SKM-1 treated with dmso at 0.1 percent for 144 hours (cell line): ENCODE measurements at regions not wholly inside any gene's neighbourhood (a gene's known extent, or its start where the extent isn't known, plus 50 kb on each side); places are given as distances from the start of the nearest gene placed in this dataset.
A peak's percentile ranks its signal among the peaks of the same experiment; 100 is the strongest.

Experiments used
- DNase-seq: peaks from one replicate; lab custom pipeline; 2025; ENCODE audit not compliant: unreplicated experiment; lab: John Stamatoyannopoulos, UW

DNA sequence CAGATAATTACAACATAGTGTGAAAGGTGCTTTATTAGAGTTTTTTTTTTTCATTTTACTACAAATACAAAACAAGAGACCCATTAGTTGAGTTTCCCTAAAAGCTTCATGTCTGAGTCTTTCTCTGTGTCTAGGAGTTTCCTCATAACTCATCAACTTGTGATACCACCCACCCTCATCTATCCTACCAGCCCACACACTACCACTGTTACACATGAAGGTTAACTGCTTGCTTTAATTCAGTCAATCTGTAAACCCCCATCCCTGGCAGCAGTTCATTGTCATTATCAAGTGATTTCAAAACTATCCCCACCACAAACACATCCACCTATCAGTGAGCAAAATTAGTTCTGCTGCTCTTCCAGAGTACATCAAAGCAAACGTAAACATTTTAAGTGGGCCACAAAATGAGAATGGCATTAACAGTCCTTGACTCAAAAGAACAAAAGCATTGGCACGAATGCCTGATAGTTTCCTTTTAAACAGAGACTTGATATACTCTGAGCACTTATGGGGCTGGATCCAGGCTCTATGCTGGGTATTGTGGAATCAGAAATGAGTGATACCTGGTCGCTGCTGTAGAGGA is 331.6 kb upstream of the FAM241A start:
- no peak for DNase-seq

DNA sequence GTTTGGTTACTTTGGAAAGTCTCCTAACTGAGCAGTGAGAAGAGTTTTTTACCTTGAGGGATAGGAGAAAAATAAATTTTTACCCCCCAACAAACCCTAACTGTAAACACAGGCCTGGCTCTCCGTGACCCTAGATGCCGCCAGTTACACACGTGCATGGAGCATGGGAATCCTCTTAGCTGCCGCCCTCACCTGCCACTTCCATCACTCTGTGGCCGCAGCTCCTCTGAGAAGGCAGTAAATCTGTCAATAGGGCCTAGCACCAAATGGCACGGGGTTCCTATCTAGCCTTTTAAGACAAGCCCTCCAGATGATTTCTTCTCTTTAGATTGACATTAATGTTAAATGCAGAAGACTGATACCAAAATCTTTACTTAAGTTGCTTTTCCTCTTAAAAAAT is 330.3 kb upstream of the FAM241A start:
- DNase-seq: no peak

DNA sequence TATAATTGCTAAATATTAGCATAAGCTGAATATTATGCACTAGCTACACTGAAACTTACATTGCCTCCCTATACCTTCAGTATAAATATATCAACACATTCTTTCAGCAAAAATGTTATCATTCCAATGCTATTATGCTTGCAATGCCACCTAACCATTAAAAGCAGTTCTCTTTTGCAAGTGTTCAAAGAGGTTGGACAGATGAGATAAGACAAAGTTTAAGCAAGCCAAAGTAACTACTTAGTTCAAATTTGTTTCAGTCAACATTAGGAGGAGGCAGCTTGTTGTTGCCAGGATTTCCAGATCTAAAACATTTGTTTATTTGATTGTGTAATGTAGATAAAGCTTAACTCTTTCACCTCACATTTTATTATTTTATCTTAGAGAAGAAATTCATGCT is 323.9 kb upstream of the FAM241A start:
- DNase-seq: no peak

DNA sequence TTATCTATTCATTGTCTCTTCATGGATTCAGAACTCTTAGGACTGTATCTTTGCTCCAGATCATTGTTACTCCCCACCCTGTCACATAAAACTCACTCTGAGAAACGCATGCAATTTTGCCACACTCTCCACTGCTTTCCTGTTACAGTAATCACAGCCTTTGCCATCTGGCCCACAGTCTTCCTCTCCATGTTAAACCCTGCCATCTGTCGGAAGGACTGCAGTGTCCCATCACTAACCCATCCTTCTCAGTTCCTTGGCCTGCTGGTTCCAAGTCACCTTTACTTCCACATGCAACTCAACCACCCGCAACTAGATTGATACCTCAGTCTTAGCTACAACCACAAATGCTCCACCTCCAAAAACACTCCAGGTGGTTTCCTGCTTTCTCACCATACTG is 308.7 kb upstream of the FAM241A start:
- no peak for DNase-seq

DNA sequence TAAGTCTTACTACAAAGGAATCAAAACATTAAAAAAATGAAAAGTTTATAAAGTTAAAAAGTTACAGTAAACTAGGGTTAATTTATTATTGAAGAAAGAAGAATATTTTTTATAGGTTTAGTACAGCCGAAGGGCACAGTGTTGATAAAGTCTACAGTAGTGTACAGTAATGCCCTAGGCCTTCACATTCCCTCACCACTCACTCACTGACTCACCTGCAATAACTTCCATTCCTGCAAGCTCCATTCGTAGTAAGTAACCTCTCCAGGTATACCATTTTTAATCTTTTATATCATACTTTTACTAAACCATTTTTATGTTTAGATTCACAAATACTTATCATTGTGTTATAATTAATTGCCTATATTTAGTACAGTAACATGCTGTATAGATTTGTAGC is 307.5 kb upstream of the FAM241A start:
- DNase-seq: no peak

DNA sequence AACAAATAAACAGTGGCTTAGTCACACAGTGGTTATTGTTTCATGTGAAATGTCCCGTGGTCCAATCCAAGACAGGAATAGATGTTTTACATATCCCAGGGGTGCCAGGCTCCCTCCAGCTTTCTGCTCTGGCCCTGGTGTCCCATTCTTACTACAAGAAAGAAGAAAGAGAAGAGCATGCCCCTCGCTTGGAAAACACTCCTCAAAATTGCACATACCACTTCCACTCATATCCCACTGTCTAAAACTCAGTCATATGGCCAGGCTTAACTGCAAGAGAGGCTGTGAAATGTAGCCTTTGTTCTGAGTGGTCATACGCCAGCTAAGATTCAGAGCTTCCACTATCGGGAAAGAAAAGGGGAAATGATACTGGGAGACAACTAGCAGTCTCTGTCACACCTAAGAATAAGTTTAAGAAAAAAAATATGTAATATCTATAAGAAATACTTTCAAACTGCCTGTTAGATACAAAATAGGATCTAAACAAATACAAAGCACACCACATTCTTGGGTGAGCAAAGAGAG is 306.8 kb upstream of the FAM241A start:
- no peak for DNase-seq

DNA sequence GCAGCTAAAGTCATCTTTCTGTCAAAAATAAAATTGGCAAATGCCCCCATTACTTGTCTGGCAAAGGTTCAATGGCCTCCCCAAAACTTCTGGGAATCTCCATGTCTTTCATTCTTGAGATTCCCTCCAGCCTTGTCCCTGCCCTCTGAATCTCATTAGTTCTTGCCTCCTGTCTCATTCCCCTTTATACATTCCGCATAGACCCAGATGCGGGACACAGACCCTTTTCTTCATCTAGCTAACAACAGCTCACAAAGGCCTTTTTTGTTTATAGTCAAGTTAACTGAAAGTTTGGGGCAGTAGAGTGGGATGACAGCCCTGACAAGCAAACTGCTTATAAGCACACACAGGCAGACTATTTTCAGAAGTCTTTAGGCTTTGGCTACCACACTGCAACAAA is 306.1 kb upstream of the FAM241A start:
- DNase-seq: no peak

DNA sequence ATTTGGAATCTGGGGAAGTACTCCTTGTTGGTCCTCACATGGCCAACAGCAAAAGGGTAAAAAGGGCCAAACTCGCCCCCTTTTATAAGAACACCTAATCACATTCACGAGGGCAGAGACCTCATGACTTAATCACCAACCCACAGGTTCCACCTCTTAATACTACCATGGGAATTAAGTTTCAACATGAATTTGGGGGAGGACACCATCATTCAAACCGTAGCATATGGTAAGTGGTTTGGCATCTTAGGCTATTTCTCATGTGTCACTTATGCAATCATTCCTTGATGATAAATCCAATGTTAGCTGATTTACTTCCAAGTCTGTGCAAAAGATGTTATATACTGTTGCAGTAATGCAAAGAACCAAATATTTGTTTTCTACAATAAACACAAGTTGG is 302.9 kb upstream of the FAM241A start:
- DNase-seq: no peak

DNA sequence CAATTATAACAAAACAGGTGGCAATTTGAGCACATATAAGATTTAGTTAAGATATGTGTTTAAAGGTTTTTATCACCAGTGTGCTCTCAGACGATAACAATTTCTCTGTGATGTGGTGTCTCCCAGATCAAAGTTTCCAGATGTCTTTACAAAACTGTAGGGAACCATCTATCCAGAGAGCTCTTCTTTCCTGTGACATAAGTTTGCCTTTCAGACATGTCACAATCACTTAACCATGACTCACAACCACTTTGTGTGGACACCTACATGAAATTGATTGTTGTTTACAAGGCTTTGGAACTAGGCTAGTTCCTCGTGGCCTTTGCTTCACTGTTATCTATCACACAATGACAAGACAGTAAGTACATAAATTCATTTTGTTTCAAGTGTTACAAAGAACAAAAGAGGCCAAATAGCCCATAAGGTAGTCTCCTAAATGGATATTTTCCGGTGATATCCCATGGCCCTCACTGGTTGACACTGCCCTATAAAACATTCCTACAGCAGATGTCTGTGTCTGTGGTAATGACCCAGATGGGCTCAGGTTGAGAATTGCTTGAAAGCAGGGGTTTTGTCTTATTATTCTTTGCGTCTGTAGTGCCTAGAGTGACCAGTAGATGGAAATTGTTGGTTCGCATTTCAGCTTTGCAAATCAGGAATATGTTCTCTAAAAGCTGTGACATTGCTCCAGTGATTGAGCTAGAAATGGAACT is 297.8 kb upstream of the FAM241A start:
- DNase-seq: no peak

DNA sequence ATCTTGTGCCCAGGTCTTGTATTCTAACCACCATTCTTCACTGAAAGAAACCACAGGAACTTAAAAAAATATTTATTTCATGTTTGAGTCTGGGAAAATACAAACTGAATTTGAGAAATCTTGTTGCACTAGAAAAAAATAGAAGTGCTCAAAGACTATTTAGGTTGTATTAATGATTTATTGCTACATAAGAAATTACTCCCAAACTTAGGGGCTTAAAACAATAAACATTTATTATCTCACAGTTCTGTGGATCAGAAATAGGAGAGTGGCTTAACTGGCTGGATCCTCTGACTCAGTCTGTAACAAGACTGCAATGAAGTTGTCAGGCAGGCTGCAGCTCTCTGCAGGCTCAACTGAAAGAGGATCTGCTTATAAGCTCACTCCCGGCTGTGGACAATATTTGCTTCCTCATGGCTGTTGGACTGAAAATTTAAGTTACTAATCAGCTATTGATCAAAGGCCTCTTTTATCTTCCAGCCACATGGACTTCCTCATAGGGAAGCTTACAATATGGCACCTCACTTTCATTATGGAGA is 295.4 kb upstream of the FAM241A start:
- DNase-seq: no peak

DNA sequence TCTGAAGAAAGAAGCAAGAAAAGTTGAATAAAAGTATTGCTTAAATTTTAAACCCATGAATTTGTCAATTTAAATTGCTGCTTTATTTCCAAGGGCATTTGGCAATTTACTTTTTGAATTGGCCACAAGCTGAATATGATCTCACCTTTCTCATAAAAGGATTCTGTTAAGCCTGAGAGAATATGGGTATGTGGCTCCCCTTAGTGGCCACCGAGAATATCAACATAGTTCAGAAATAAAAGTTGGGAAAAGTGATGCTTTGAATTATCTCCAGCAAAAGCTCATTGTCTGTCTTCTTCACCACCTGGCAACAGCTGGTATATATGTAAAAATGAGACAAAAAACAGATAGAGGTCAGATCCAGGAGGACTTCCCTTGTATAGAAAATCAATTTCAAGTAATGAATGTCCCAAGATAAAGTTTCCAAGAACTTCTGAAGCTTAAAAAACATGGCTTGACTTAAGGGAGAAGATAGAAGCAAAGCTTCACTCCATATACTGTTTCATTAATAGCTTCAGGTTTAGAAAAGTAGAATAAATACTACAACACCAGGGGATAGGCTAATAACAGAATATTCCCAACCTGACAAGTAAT is 290.7 kb upstream of the FAM241A start:
- peak; percentile 37 for DNase-seq

DNA sequence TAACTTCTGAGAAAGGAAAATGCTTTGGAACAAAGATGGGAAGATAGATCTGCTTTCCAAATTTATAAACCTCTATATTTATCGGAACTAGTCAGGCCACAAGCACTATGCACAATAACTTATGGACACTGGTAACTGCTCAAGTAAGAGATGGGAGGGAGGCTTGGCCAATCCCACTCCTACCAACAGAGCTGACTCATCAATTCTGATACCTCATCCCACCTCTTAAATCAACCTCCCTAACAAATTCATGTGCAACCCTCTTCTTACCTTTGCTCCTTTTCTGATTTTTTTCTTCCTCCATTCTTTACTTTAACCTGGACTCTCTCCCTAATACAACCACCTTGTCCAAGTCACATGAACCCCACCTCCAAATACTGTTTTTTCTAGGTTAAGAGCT is 289.9 kb upstream of the FAM241A start:
- no peak for DNase-seq

DNA sequence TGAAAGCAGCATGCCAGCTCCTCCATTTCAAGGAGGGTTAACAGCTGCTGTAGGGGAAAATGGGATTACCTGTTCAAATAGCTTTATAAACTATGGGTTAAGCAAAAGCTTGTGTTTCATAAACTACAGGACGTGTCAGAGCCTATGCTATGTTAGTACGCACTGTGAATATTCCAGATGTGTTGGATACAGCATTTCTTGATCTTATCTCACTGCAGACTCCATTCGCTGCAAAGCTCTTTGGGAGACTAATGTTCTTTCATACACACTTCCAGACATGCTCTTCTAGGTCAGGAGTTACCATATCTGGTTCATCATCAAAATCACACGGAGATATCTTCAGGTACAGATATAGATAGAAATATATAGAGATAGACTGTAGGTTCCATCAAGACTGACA is 281.2 kb upstream of the FAM241A start:
- DNase-seq: no peak

DNA sequence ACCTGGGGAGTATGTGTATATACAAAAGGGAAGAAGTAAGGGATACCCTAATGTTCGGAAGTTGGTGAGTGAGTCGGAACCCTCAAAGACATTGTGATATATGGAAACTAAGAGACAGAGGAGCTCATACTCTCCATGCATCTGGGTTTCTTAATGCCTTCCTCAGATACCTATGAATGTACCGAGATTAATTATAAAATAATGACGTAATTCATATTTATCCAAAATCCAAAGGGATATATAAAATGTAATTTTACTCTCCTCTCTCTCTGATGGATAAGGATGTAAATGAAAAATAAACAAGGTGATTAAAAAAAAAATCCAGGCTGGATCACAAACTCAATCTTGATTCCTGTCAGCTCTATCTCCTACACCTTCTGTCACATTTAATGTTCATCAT is 275.9 kb upstream of the FAM241A start:
- no peak for DNase-seq

DNA sequence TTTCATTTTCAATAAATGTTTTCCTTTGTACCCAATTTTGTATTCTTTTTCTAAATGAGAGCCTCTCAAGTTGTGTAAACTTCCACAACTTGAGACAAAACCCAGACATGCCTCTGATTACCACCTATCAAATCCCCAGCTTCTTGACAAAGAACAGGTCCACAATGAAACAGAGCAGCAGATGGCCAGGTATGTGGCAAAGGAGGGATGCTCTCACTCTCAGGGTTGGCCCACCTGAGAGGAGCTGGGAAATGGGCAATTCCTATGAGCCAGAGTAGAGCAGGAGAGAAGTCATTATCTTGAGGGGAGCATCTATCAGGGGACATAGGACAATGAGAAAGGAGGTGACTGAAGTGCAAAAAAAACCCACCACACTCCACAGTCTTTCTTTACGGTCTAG is 273.5 kb upstream of the FAM241A start:
- no peak for DNase-seq

DNA sequence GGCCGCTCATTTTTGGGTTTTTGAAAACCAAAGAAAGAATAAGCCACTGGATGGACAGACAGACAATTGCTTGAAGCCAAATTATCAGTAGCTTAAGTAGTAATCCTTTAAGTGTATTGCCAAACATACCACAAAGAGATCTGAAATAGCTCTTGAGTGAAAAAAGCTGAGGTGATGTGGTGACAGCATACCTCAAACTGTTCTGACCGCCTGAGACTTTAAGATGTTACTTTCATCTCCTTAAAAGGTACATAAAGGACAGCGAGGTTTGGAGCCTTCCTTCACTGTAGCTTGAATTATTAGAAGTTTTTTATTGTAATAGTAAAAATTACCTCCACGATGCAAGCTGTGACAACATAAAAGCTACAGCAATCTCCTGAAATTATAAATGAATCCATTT is 271.5 kb upstream of the FAM241A start:
- no peak for DNase-seq

DNA sequence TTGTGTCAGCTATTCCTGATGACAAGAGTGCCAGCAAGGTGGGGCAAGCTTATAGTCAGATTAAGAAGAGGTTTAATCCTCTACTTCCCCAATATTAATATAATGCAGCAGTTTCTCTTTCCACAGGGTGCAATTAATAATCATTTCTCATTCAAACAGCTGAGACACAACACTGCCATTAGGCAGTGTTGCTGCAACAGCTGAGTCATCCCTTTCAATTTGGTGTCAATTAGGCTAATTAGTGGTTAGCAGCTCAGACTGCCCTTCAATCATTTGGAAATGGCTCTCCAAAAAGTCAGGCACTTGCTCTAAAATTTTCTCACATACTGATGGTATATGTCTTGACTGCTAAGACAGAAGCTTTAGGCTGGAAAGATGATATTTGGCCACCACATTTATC is 265.7 kb upstream of the FAM241A start:
- no peak for DNase-seq

DNA sequence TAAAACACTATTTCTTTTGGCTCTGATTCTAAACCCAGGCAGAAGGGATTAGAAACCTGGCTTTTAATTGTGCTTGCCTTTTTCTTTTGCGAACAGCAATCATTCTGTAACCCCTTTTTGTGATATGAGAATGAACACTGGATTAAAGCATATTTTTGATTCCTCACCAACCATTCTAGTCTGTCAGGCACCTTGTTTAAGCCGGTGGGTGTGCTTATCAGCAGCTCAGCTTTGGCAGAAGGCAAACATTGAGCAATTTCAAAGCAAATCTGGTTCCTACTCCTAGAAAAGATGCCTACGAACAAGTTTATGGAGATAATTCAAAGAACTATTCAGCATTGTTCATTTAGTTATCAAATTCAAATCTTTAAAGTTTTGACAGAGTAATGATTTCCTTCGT is 265.1 kb upstream of the FAM241A start:
- no peak for DNase-seq

DNA sequence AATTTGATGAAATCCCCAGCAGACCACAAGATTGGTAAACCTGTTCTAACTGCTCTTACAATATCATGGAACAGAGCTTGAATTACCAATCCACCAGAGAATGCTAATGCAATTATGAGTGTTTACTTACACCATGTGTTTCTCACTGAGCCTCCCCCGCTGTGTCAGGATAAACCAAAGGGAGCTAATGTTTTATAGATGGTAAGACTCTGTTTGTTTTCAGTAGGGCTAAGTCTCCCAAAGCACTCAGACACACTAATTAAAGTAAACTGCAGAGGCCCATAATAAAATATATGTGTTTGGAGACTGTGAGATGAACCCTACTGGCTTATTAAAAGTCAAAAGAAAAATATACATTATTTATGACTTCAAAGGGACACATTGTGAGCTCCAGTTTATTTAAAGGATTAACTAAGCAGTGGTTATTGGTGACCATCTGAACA is 261.7 kb upstream of the FAM241A start:
- no peak for DNase-seq

DNA sequence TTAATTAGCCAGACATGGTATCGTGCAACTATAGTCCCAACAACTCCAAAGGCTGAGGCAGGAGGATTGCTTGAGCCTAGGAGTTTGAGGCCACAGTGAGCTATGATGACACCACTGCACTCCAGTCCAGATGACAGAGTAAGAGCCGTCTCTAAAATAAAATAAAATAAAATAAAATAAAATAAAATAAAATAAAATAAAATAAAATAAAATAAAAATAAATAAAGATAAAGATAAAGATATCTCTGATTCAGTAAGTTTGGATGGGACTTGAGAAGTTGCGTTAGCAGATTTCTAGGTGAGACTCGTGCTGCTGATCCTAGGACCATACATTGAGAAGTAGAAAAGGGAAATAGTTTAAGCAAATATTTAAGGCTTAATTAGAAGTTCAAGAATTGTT is 254.8 kb upstream of the FAM241A start:
- DNase-seq: no peak

DNA sequence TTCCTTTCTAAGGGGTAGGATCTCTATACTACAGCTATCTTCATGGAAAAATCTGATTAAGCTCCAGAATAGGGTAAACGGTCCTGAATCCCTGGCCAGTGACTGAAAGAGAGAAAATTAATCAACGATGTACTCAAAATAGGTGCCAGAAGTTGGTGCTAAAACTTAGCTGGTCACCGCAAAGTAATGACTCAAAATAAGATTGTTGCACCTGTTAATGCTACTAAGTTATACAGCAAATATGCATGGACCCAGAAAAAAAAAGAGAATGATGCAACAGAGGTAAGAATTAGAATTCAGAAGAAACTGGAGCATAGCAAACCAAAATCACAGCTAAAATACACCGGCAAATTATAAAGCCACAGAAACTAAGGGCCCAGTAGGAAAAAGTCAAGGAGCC is 239.7 kb upstream of the FAM241A start:
- DNase-seq: no peak

DNA sequence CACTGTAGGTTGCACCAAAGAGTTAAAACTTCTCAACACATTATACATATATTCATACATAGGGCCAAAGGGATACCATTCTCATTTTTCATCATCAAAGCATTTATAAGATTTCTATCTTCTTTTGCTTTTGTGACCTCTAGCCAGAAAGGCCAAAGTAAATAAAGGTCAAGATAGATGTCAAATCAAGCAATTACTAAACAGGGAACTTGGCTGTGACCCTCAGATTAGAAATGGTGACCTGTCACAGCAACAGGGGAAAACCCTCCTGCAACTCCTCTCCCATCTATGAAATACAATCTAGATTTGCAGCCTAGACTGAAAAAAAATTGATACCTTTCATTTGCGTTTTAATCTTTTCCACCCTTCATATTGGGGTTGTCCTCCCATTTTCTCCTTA is 225.6 kb upstream of the FAM241A start:
- DNase-seq: no peak
